ENCODE measurements at regions not wholly inside any gene's neighbourhood (a gene's known extent, or its start where the extent isn't known, plus 50 kb on each side); places are given as distances from the start of the nearest gene placed in this dataset.

GRCh38 chr5:14946815-14947620, 75.4 kb upstream of the ANKH start:
- FAIRE-seq: peak; percentile 88
- H4K8ac ChIP-seq (ENCODE audit: extremely low read depth, insufficient read depth, low read length): no peak overlapping the region
- H3K4me3 ChIP-seq (ENCODE audit: extremely low read depth in 1 of 4, insufficient read depth in 2 of 4, low read depth in 3 of 4, low read length in 4 of 4): no peak overlapping the region
- no peaks in the 10 kb centered on the region for H3K79me2 ChIP-seq (ENCODE audit: control insufficient read depth in 1 of 2, insufficient read depth in 2 of 2, low read length in 2 of 2)
- no peak overlapping the region for H3K23ac ChIP-seq (ENCODE audit: insufficient read length)
- H3K4me1 ChIP-seq (replicated peaks in 1 of 4; ENCODE audit: control insufficient read depth in 3 of 4, insufficient read depth in 4 of 4, low read length in 3 of 4): no peaks in the 10 kb centered on the region
- H3K4me2 ChIP-seq (ENCODE audit: insufficient read depth in 1 of 2, low read depth in 2 of 2, low read length in 2 of 2): no peak overlapping the region
- no peak overlapping the region for H3K14ac ChIP-seq (ENCODE audit: insufficient read length)
- no peak overlapping the region for H3K9ac ChIP-seq (replicated peaks in 1 of 4; ENCODE audit: extremely low read depth in 1 of 4, low read depth in 3 of 4, low read length in 3 of 4)
- no peak for DNase-seq (ENCODE audit: low read depth in 1 of 2, low spot score in 2 of 2)
- ChIA-PET POLR2A (ENCODE audit: partially characterized antibody) (interaction anchor here (0.6 kb wide), 1 partner anchor 12 kb away, joined by 3 read pairs; no protein-coding TSS in a partner anchor), CTCF (ENCODE audit: partially characterized antibody) (interaction anchor here (0.6 to 2.6 kb wide), 11 partner anchors 9 to 267 kb away, joined by 3 to 10 read pairs (median 4); no protein-coding TSS in a partner anchor)
- TF ChIP-seq SIN3A (conservative IDR thresholded peaks at IDR 0.05 in 1 of 2, IDR thresholded peaks at IDR 0.05 in 1 of 2; ENCODE audit: low read depth in 1 of 2, low read length in 2 of 2) (no peak), TEAD4 (IDR thresholded peaks at IDR 0.05; ENCODE audit: low read depth, low read length) (peak; percentile 88), JUND (IDR thresholded peaks at IDR 0.05; ENCODE audit: low read length) (no peak), RAD21 (IDR thresholded peaks at IDR 0.05 in 1 of 2, conservative IDR thresholded peaks at IDR 0.05 in 1 of 2; ENCODE audit: low read depth in 2 of 2, low read length in 2 of 2) (peak; percentile 59 to 62), TBP (IDR thresholded peaks at IDR 0.05; ENCODE audit: low read depth, low read length) (no peak)
- TF ChIP-seq, protein P1, sequence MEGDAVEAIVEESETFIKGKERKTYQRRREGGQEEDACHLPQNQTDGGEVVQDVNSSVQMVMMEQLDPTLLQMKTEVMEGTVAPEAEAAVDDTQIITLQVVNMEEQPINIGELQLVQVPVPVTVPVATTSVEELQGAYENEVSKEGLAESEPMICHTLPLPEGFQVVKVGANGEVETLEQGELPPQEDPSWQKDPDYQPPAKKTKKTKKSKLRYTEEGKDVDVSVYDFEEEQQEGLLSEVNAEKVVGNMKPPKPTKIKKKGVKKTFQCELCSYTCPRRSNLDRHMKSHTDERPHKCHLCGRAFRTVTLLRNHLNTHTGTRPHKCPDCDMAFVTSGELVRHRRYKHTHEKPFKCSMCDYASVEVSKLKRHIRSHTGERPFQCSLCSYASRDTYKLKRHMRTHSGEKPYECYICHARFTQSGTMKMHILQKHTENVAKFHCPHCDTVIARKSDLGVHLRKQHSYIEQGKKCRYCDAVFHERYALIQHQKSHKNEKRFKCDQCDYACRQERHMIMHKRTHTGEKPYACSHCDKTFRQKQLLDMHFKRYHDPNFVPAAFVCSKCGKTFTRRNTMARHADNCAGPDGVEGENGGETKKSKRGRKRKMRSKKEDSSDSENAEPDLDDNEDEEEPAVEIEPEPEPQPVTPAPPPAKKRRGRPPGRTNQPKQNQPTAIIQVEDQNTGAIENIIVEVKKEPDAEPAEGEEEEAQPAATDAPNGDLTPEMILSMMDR (IDR thresholded peaks at IDR 0.05; ENCODE audit: control extremely low read depth in 1 of 3, insufficient read depth in 1 of 3, low read depth in 1 of 3, low read length in 3 of 3): peak in 2 of 3 experiments; percentile 47 to 59; a peak in 3 of 4 replicates
- no peak overlapping the region for H2BK5ac ChIP-seq (ENCODE audit: low read depth, low read length)
- no peak overlapping the region for H2BK20ac ChIP-seq (ENCODE audit: low read length)
- H2BK120ac ChIP-seq (replicated peaks; ENCODE audit: low read depth, low read length): no peak overlapping the region
- no peak overlapping the region for H3K4ac ChIP-seq (replicated peaks; ENCODE audit: insufficient read length, low read depth, low read length)
- H2AFZ ChIP-seq (ENCODE audit: low read length): peak overlapping the region; percentile 86; the same call in 1 of the 2 replicates
- no peak overlapping the region for H2AK5ac ChIP-seq (ENCODE audit: low read depth, low read length)
- no peaks in the 10 kb centered on the region for H3K36me3 ChIP-seq (ENCODE audit: control insufficient read depth in 2 of 4, insufficient read depth in 4 of 4, low read length in 3 of 4)
- H4K91ac ChIP-seq (replicated peaks; ENCODE audit: insufficient read length, low read length): no peak overlapping the region
- H3K56ac ChIP-seq (replicated peaks; ENCODE audit: insufficient read length, low read depth, low read length): no peak overlapping the region
- no peak overlapping the region for H3K27ac ChIP-seq (ENCODE audit: low read depth, low read length)
- no peaks in the 10 kb centered on the region for H3K9me3 ChIP-seq (ENCODE audit: insufficient read depth in 2 of 2, low read depth in 1 of 2, low read length in 1 of 2)
- no peak overlapping the region for H2BK15ac ChIP-seq (ENCODE audit: low read length)
- H3K18ac ChIP-seq (ENCODE audit: extremely low read depth, low read length): no peak overlapping the region; the same call in 1 of the 2 replicates
- no peaks in the 10 kb centered on the region for H3K27me3 ChIP-seq (replicated peaks in 1 of 4; ENCODE audit: control insufficient read depth in 3 of 4, extremely low read depth in 1 of 4, insufficient read depth in 3 of 4, low read length in 3 of 4)
- H3K23me2 ChIP-seq (ENCODE audit: low read depth, low read length): no peaks in the 10 kb centered on the region
- no peaks in the 10 kb centered on the region for H4K20me1 ChIP-seq (replicated peaks in 1 of 2; ENCODE audit: control insufficient read depth in 1 of 2, insufficient read depth in 2 of 2, low read length in 2 of 2)
- no peak overlapping the region for H4K5ac ChIP-seq (ENCODE audit: insufficient read length, low read depth, low read length)
- H3K79me1 ChIP-seq (ENCODE audit: low read depth, low read length): no peaks in the 10 kb centered on the region
- 78% methylated on average over 4 of the region's 4 CpGs; no CpG with 5 or more reads in 1 of the 2 experiments for WGBS, 2 experiments (ENCODE audit: extremely low coverage in 1 of 2, insufficient coverage in 1 of 2, insufficient read length in 1 of 2, insufficient replicate concordance in 2 of 2, low coverage in 1 of 2, low lambda C conversion rate in 2 of 2, missing lambda C conversion rate in 1 of 2)
- peak overlapping the region; percentile 18; the same call in 1 of the 2 replicates for H2BK12ac ChIP-seq (ENCODE audit: low read depth, low read length)

Measured in H1 (cell line).